DND-41 (cell line): ENCODE measurements at regions not wholly inside any gene's neighbourhood (a gene's known extent, or its start where the extent isn't known, plus 50 kb on each side); places are given as distances from the start of the nearest gene placed in this dataset.

Experiments used
- ATAC-seq: fragments of 200-7000 bp; cut with Tn5 transposase; 3 replicates; pipeline ENCODE4 v1.9.1; 2021; ENCODE audit warnings: low read depth; ENCODE audit not compliant: insufficient read depth
- DNase-seq: peaks from one replicate; pipeline ENCODE4 v3.0.0-alpha.2; 2020
- H2AFZ ChIP-seq: 2 replicates; pipeline ENCODE4 v1.6.0; 2012; ENCODE audit warnings: low read depth, low read length
- H3K27ac ChIP-seq: 2 replicates; pipeline ENCODE4 v1.5.1; 2012; ENCODE audit warnings: low read length, inconsistent platforms
- H3K27me3 ChIP-seq: fragments of 200-600 bp; sonication (generic); 2 replicates; pipeline ENCODE4 v1.6.0; 2012; ENCODE audit warnings: low read length, mild to moderate bottlenecking, inconsistent platforms; ENCODE audit not compliant: insufficient read depth, poor library complexity
- H3K36me3 ChIP-seq: 2 replicates; pipeline ENCODE4 v1.5.1; 2012; ENCODE audit warnings: low read length, inconsistent platforms; ENCODE audit not compliant: insufficient read depth
- H3K4me1 ChIP-seq: 2 replicates; pipeline ENCODE4 v1.5.1; 2012; ENCODE audit warnings: mild to moderate bottlenecking, low read length; ENCODE audit not compliant: insufficient read depth
- H3K4me2 ChIP-seq: 2 replicates; pipeline ENCODE4 v1.6.0; 2012; ENCODE audit warnings: mild to moderate bottlenecking, moderate library complexity, low read length, inconsistent platforms; ENCODE audit not compliant: insufficient read depth
- H3K4me3 ChIP-seq, 2 experiments: fragments of 200-600 bp in 1 of 2; shearing (Covaris generic) in 1 of 2; 2 replicates each; pipeline ENCODE4 v1.5.1; 2012 to 2016; ENCODE audit warnings: inconsistent platforms in 2 of 2, low read length in 2 of 2, mild to moderate bottlenecking in 2 of 2, low read depth in 1 of 2, moderate library complexity in 1 of 2
- H3K79me2 ChIP-seq: 2 replicates; pipeline ENCODE4 v1.6.0; 2012; ENCODE audit warnings: low read length, inconsistent platforms; ENCODE audit not compliant: insufficient read depth
- H3K9ac ChIP-seq: 2 replicates; pipeline ENCODE4 v1.6.0; 2012; ENCODE audit warnings: low read depth, mild to moderate bottlenecking, inconsistent platforms, low read length, moderate library complexity
- H3K9me3 ChIP-seq: 2 replicates; pipeline ENCODE4 v1.5.1; 2012; ENCODE audit warnings: low read length, moderate library complexity, mild to moderate bottlenecking, inconsistent platforms; ENCODE audit not compliant: insufficient read depth, severe bottlenecking
- H4K20me1 ChIP-seq: 2 replicates; pipeline ENCODE4 v1.6.0; 2012; ENCODE audit warnings: low read length; ENCODE audit not compliant: insufficient read depth
- EZH2 ChIP-seq: IDR thresholded peaks from 3 replicates; pipeline ENCODE4 v1.6.1; 2012; ENCODE audit warnings: borderline replicate concordance, low read depth, mild to moderate bottlenecking, moderate library complexity, low read length, inconsistent platforms; ENCODE audit not compliant: severe bottlenecking
- TF ChIP-seq, protein P1 (sequence below): IDR thresholded peaks from 2 replicates; pipeline ENCODE4 v1.5.1; 2012; ENCODE audit warnings: borderline replicate concordance, low read length, moderate library complexity, mild to moderate bottlenecking; ENCODE audit not compliant: poor library complexity, severe bottlenecking; ENCODE audit errors: extremely low read depth

DNA sequence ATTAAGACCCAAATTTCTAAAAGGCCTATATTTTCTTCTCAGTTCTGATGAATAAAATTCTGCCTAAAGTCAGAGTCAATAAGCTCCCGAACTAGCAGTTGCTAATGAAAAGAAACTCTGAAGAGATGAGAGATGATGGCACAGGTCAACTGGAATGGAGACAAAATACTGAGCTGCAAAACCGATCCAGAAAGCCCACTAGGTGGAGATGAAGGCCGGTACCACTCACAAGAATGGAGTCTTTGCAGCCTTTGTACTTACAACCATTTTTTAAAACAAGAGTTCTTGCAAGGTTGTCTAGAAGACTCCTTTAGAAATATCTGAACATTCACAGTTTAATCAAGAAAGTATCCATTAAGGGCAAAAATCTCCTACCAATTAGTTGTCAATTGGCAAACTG lies 119.9 kb upstream of the TJP1 start:
- DNase-seq (no peak), ATAC-seq (no peak)
- Histone ChIP-seq H3K4me1 (no peaks in the 10 kb centered on the region), H3K27ac (no peak overlapping the region), H3K9me3 (no peaks in the 10 kb centered on the region), H3K9ac (no peak overlapping the region), H3K27me3 (no peaks in the 10 kb centered on the region), H3K4me3 (no peak overlapping the region), H3K79me2 (no peaks in the 10 kb centered on the region), H4K20me1 (no peaks in the 10 kb centered on the region), H3K36me3 (no peaks in the 10 kb centered on the region), H3K4me2 (no peak overlapping the region), H2AFZ (no peak overlapping the region)
- TF ChIP-seq, protein P1, sequence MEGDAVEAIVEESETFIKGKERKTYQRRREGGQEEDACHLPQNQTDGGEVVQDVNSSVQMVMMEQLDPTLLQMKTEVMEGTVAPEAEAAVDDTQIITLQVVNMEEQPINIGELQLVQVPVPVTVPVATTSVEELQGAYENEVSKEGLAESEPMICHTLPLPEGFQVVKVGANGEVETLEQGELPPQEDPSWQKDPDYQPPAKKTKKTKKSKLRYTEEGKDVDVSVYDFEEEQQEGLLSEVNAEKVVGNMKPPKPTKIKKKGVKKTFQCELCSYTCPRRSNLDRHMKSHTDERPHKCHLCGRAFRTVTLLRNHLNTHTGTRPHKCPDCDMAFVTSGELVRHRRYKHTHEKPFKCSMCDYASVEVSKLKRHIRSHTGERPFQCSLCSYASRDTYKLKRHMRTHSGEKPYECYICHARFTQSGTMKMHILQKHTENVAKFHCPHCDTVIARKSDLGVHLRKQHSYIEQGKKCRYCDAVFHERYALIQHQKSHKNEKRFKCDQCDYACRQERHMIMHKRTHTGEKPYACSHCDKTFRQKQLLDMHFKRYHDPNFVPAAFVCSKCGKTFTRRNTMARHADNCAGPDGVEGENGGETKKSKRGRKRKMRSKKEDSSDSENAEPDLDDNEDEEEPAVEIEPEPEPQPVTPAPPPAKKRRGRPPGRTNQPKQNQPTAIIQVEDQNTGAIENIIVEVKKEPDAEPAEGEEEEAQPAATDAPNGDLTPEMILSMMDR = peak; percentile 5
- no peak for TF ChIP-seq EZH2

DNA sequence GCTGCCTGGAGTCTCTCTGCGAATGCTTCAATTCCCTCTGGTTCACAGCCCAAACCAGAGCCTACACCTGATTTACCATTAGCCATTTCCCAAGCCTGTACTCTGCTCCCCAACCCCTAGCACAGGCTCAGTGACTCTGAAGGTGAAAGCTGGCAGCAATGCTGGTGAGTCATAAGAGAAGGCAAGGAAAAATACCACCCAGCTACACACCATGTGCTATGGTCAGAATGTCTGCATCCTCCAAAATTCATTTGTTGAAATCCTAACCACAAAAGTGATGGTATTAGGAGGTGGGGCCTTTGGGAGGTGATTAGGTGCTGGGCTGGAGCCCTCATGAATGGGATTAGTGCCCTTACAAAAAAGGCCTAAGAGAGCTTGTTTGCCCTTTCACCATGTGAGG lies 117.1 kb upstream of the TJP1 start:
- H3K9ac ChIP-seq = no peak overlapping the region
- TF ChIP-seq, protein P1 = no peak
- TF ChIP-seq EZH2 = no peak
- no peaks in the 10 kb centered on the region for H3K79me2 ChIP-seq
- H4K20me1 ChIP-seq = no peaks in the 10 kb centered on the region
- no peak overlapping the region for H3K4me2 ChIP-seq
- no peak overlapping the region for H3K27ac ChIP-seq
- H3K4me1 ChIP-seq = no peaks in the 10 kb centered on the region
- H3K9me3 ChIP-seq = no peaks in the 10 kb centered on the region
- no peak overlapping the region for H3K4me3 ChIP-seq
- ATAC-seq = no peak
- H3K27me3 ChIP-seq = peaks cover under 1% of the 10 kb centered on the region
- H2AFZ ChIP-seq = no peak overlapping the region
- no peaks in the 10 kb centered on the region for H3K36me3 ChIP-seq
- no peak for DNase-seq

GRCh38 chr15:29938361-29939335 lies 116.4 kb upstream of the TJP1 start:
- peaks cover 3% of the 10 kb centered on the region for H3K27me3 ChIP-seq
- H3K79me2 ChIP-seq = no peaks in the 10 kb centered on the region
- H3K4me3 ChIP-seq = no peak overlapping the region
- no peak overlapping the region for H3K27ac ChIP-seq
- H3K9ac ChIP-seq = no peak overlapping the region
- no peaks in the 10 kb centered on the region for H3K36me3 ChIP-seq
- TF ChIP-seq, protein P1 = peak; percentile 16
- no peak for TF ChIP-seq EZH2
- no peak overlapping the region for H2AFZ ChIP-seq
- no peaks in the 10 kb centered on the region for H3K9me3 ChIP-seq
- DNase-seq = no peak
- H3K4me1 ChIP-seq = no peaks in the 10 kb centered on the region
- H3K4me2 ChIP-seq = no peak overlapping the region
- no peaks in the 10 kb centered on the region for H4K20me1 ChIP-seq
- ATAC-seq = no peak
